Ishikawa (cell line): ENCODE measurements at regions not wholly inside any gene's neighbourhood (a gene's known extent, or its start where the extent isn't known, plus 50 kb on each side); places are given as distances from the start of the nearest gene placed in this dataset.

Experiments
- CEBPB ChIP-seq: IDR thresholded peaks from 2 replicates; pipeline ENCODE4 v1.6.1; 2012
- EGR1 ChIP-seq: IDR thresholded peaks from 2 replicates; pipeline ENCODE4 v1.6.1; 2012

GRCh38 chr14:94679106-94679810, 67.1 kb downstream of the SERPINA3 start:
- TF ChIP-seq CEBPB (no peak), EGR1 (no peak)
